SK-N-SH treated with all-trans-retinoic acid at 6 μM for 48 hours (cell line): ENCODE measurements at regions not wholly inside any gene's neighbourhood (a gene's known extent, or its start where the extent isn't known, plus 50 kb on each side); places are given as distances from the start of the nearest gene placed in this dataset.

Source experiments
- BACH2 ChIP-seq: fragments of 250-450 bp; sonication (Bioruptor Pico); IDR thresholded peaks from 2 replicates; pipeline ENCODE4 v1.9.0; 2021; ENCODE audit warnings: mild to moderate bottlenecking, borderline replicate concordance
- PATZ1 ChIP-seq: fragments of 250-450 bp; sonication (Bioruptor Pico); IDR thresholded peaks from 2 replicates; pipeline ENCODE4 v1.8.0; 2020; ENCODE audit warnings: mild to moderate bottlenecking, moderate library complexity, borderline replicate concordance
- ZC3H10 ChIP-seq: fragments of 250-450 bp; sonication (Bioruptor Pico); IDR thresholded peaks from 2 replicates; pipeline ENCODE4 v1.5.1; 2021; ENCODE audit warnings: mild to moderate bottlenecking, moderate library complexity
- ZFP3 ChIP-seq: fragments of 250-450 bp; sonication (Bioruptor Pico); IDR thresholded peaks from 2 replicates; pipeline ENCODE4 v1.5.0; 2020; ENCODE audit warnings: mild to moderate bottlenecking, moderate library complexity

GRCh38 chr20:24792641-24793495 lies 156.2 kb upstream of the CST7 start:
- no peak for TF ChIP-seq PATZ1 (CRISPR knock-in tag)
- no peak for TF ChIP-seq ZC3H10 (CRISPR knock-in tag)
- no peak for TF ChIP-seq BACH2 (CRISPR knock-in tag)
- no peak for TF ChIP-seq ZFP3
